ENCODE measurements at regions not wholly inside any gene's neighbourhood (a gene's known extent, or its start where the extent isn't known, plus 50 kb on each side); places are given as distances from the start of the nearest gene placed in this dataset.

- DNase-seq = no peak
These were observed 2372.2 kb upstream of the WWC1 start for GRCh38 chr5:165919196-165919595.

- DNase-seq = no peak
These were observed 2370.8 kb upstream of the WWC1 start for GRCh38 chr5:165920655-165921054.

GRCh38 chr5:165928971-165929370 lies 2362.5 kb upstream of the WWC1 start:
- DNase-seq = no peak

GRCh38 chr5:165940541-165940940 lies 2350.9 kb upstream of the WWC1 start:
- DNase-seq = no peak

GRCh38 chr5:165956854-165957253 lies 2334.6 kb upstream of the WWC1 start:
- no peak for DNase-seq

GRCh38 chr5:165981671-165982070 lies 2309.8 kb upstream of the WWC1 start:
- no peak for DNase-seq

GRCh38 chr5:165996201-165996875 lies 2295.1 kb upstream of the WWC1 start:
- no peak for DNase-seq

GRCh38 chr5:165999693-166000320 lies 2291.6 kb upstream of the WWC1 start:
- DNase-seq = no peak

- DNase-seq = no peak
These were observed 2287.4 kb upstream of the WWC1 start for GRCh38 chr5:166004006-166004405.

GRCh38 chr5:166013415-166013814 lies 2278.0 kb upstream of the WWC1 start:
- no peak for DNase-seq

GRCh38 chr5:166014256-166014655 lies 2277.2 kb upstream of the WWC1 start:
- DNase-seq = no peak

GRCh38 chr5:166018716-166019115 lies 2272.7 kb upstream of the WWC1 start:
- DNase-seq = no peak

- DNase-seq = no peak
These were observed 2269.4 kb upstream of the WWC1 start for GRCh38 chr5:166022065-166022464.

GRCh38 chr5:166024970-166025369 lies 2266.5 kb upstream of the WWC1 start:
- DNase-seq = no peak

GRCh38 chr5:166027582-166027981 lies 2263.9 kb upstream of the WWC1 start:
- no peak for DNase-seq

GRCh38 chr5:166031926-166032325 lies 2259.5 kb upstream of the WWC1 start:
- DNase-seq = no peak

- DNase-seq = no peak
These were observed 2258.8 kb upstream of the WWC1 start for GRCh38 chr5:166032601-166033000.

GRCh38 chr5:166045961-166046360 lies 2245.5 kb upstream of the WWC1 start:
- DNase-seq = no peak

GRCh38 chr5:166046956-166047355 lies 2244.5 kb upstream of the WWC1 start:
- DNase-seq = no peak

- DNase-seq = no peak
These were observed 2240.9 kb upstream of the WWC1 start for GRCh38 chr5:166050531-166050930.

GRCh38 chr5:166058660-166059059 lies 2232.8 kb upstream of the WWC1 start:
- no peak for DNase-seq

GRCh38 chr5:166062094-166062493 lies 2229.4 kb upstream of the WWC1 start:
- no peak for DNase-seq

GRCh38 chr5:166062719-166063118 lies 2228.7 kb upstream of the WWC1 start:
- DNase-seq = no peak

- no peak for DNase-seq
These were observed 2228.2 kb upstream of the WWC1 start for GRCh38 chr5:166063261-166063660.

All from DMS 273 treated with DMSO at 0.1 percent for 48 hours (cell line).